Panc1 (cell line): ENCODE measurements at regions not wholly inside any gene's neighbourhood (a gene's known extent, or its start where the extent isn't known, plus 50 kb on each side); places are given as distances from the start of the nearest gene placed in this dataset.

Experiments
- ATAC-seq: fragments of 200-7000 bp; cut with Tn5 transposase; 2 replicates; pipeline ENCODE4 v1.9.1; 2020; ENCODE audit warnings: mild to moderate bottlenecking, moderate library complexity
- BruUV-seq: library from RNA; stranded (reverse); fragments of 400-500 nt; replicated peaks from 2 replicates; lab custom pipeline; 2021; lab: Mats Ljungman, UMichigan
- CTCF ChIA-PET: fragments of 300-600 bp; sonication (Branson Sonifier 250); formaldehyde crosslinking; loops from one replicate; lab custom pipeline; 2022; ENCODE audit warnings: antibody characterized with exemption; lab: Charles Lee
- POLR2A ChIA-PET: fragments of 300-600 bp; sonication (Branson Sonifier 250); formaldehyde crosslinking; loops from one replicate; lab custom pipeline; 2022; ENCODE audit warnings: antibody characterized with exemption; lab: Charles Lee
- DNase-seq: peaks from one replicate; pipeline ENCODE4 v3.0.0-alpha.2; 2010; ENCODE audit warnings: low read depth, low spot score
- H3K27ac ChIP-seq: 2 replicates; pipeline ENCODE4 v1.5.1; 2011; ENCODE audit warnings: mild to moderate bottlenecking, low read length, inconsistent platforms
- H3K27me3 ChIP-seq: fragments of 200-500 bp; sonication (Bioruptor generic); 2 replicates; pipeline ENCODE4 v1.6.0; 2014; ENCODE audit warnings: low read length, inconsistent platforms; ENCODE audit not compliant: control insufficient read depth, insufficient read depth
- H3K36me3 ChIP-seq: fragments of 200-500 bp; sonication (Bioruptor generic); 2 replicates; pipeline ENCODE4 v1.5.1; 2014; ENCODE audit warnings: inconsistent platforms, mild to moderate bottlenecking, low read length, moderate library complexity; ENCODE audit not compliant: control insufficient read depth, insufficient read depth
- H3K4me1 ChIP-seq: 2 replicates; pipeline ENCODE4 v1.5.1; 2011; ENCODE audit warnings: inconsistent platforms, mild to moderate bottlenecking, low read length, moderate library complexity; ENCODE audit not compliant: control insufficient read depth, insufficient read depth
- H3K4me3 ChIP-seq, 2 experiments: 2 replicates each; pipeline ENCODE4 v1.5.1; 2011 to 2012; ENCODE audit warnings: low read depth in 2 of 2, low read length in 2 of 2, mild to moderate bottlenecking in 2 of 2, inconsistent platforms in 1 of 2, moderate library complexity in 1 of 2
- H3K9me3 ChIP-seq: fragments of 200-500 bp; sonication (Bioruptor generic); 2 replicates; pipeline ENCODE4 v1.5.1; 2014; ENCODE audit warnings: low read depth, mild to moderate bottlenecking, inconsistent platforms, low read length, moderate library complexity; ENCODE audit not compliant: control insufficient read depth, insufficient read depth
- POLR2AphosphoS5 ChIP-seq: IDR thresholded peaks from 2 replicates; pipeline ENCODE4 v1.6.1; 2012; ENCODE audit warnings: mild to moderate bottlenecking, low read depth, low read length, moderate library complexity
- SIN3A ChIP-seq: IDR thresholded peaks from 2 replicates; pipeline ENCODE4 v1.6.1; 2012; ENCODE audit warnings: low read depth, mild to moderate bottlenecking, low read length, moderate library complexity, borderline replicate concordance; ENCODE audit not compliant: insufficient read depth
- TCF7L2 ChIP-seq: IDR thresholded peaks from 2 replicates; pipeline ENCODE4 v1.6.1; 2011; ENCODE audit warnings: mild to moderate bottlenecking, low read depth, low read length, inconsistent platforms
- in situ Hi-C: cut with HindIII; loops from 2 replicates; pipeline ENCODE4 v1.10.0; 2016; ENCODE audit warnings: low sequenced_read_pairs, low pct_unique_long_range_greater_than_20kb
- intact Hi-C: fragments of 100-400 bp; cut with micrococcal nuclease; formaldehyde crosslinking; loops from one replicate; pipeline ENCODE4 v1.10.0; 2022; ENCODE audit not compliant: unreplicated experiment
- TF ChIP-seq, protein P1 (sequence below): fragments of 450-650 bp; IDR thresholded peaks from 2 replicates; pipeline ENCODE4 v1.5.1; 2017; ENCODE audit warnings: mild to moderate bottlenecking
- TF ChIP-seq, protein P2 (sequence below), 2 experiments: IDR thresholded peaks; 2 replicates each; pipeline ENCODE4 v1.6.1; 2011 to 2012; ENCODE audit warnings: low read depth in 2 of 2, control low read depth in 1 of 2, low read length in 1 of 2, mild to moderate bottlenecking in 1 of 2, moderate library complexity in 1 of 2; ENCODE audit not compliant: insufficient read depth in 1 of 2

DNA sequence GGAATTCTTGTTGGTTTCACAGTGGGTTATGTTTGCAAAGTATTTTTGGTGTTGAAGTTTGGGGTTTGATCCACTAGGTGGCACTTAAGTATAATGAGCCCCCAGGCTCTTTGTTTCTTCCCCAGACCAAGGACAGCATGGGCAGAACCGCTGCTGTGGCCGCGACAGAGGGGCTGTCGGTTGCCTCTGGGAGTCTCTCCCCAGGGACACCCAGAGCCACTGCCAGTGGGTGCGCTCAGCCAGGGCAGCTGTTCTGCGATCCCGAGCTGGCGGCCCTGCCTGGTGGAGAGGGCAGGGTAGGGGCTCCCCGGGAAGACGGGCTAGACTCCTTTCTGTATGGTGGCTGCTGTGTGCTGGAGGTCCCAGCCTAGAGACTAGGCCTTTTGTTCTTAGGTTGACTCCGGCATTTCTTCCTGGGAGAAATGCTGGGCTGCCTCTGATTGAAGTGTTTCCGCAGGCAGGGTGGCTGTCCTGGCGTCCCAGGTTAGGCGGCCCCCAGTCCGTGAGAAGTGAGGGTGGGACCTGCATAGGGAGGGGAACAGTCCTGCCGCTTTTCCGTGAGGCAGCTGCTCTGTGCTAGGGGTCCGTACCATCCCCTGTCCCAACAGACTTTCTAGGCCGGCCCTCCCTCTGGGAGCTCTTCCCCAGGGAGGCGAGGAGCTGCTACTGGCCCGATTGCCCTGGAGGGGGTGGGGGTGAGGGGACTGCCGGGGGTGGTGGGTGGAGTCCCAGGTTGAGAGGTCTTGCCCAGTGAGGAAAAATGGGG is 253.1 kb upstream of the PELI2 start:
- Histone ChIP-seq H3K4me1 (no peaks in the 10 kb centered on the region), H3K27ac (no peak overlapping the region), H3K9me3 (no peaks in the 10 kb centered on the region), H3K36me3 (no peaks in the 10 kb centered on the region), H3K4me3 (no peak overlapping the region), H3K27me3 (no peaks in the 10 kb centered on the region)
- BruUV-seq, result no TSS peak
- DNase-seq (no peak), ATAC-seq (no peak)
- TF ChIP-seq, protein P1, sequence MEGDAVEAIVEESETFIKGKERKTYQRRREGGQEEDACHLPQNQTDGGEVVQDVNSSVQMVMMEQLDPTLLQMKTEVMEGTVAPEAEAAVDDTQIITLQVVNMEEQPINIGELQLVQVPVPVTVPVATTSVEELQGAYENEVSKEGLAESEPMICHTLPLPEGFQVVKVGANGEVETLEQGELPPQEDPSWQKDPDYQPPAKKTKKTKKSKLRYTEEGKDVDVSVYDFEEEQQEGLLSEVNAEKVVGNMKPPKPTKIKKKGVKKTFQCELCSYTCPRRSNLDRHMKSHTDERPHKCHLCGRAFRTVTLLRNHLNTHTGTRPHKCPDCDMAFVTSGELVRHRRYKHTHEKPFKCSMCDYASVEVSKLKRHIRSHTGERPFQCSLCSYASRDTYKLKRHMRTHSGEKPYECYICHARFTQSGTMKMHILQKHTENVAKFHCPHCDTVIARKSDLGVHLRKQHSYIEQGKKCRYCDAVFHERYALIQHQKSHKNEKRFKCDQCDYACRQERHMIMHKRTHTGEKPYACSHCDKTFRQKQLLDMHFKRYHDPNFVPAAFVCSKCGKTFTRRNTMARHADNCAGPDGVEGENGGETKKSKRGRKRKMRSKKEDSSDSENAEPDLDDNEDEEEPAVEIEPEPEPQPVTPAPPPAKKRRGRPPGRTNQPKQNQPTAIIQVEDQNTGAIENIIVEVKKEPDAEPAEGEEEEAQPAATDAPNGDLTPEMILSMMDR, result peak; percentile 29; the same call in 1 of the 2 replicates
- no peak for TF ChIP-seq TCF7L2
- intact Hi-C loops, result no loop called here
- ChIA-PET CTCF (no interaction called here), POLR2A (no interaction called here)
- in situ Hi-C loops, result no loop called here

DNA sequence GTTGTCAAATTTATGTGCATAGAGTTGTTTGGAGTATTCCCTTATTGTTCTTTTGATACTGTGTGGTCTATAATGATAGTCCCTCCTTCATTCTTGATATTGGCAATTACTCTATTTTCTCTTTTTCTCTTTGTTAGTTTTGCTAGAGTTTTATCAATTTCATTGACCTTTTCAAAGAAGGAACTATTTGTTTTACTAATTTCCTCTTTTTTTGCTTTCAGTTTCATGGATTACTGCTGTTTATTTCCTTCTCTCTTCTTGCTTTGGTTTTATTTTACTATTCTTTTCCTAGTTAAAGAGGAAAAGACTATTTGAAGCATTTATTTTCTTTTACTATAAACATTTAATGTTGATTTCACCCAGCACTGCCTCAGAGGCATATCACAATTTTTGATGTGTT is 250.9 kb upstream of the PELI2 start:
- ChIA-PET POLR2A (no interaction called here), CTCF (no interaction called here)
- Histone ChIP-seq H3K27me3 (no peaks in the 10 kb centered on the region), H3K4me3 (no peak overlapping the region), H3K27ac (no peak overlapping the region), H3K9me3 (no peaks in the 10 kb centered on the region), H3K36me3 (no peaks in the 10 kb centered on the region), H3K4me1 (no peaks in the 10 kb centered on the region)
- intact Hi-C loops, result no loop called here
- DNase-seq, result no peak
- TF ChIP-seq POLR2AphosphoS5 (no peak), TCF7L2 (no peak), SIN3A (no peak)
- TF ChIP-seq, protein P2, sequence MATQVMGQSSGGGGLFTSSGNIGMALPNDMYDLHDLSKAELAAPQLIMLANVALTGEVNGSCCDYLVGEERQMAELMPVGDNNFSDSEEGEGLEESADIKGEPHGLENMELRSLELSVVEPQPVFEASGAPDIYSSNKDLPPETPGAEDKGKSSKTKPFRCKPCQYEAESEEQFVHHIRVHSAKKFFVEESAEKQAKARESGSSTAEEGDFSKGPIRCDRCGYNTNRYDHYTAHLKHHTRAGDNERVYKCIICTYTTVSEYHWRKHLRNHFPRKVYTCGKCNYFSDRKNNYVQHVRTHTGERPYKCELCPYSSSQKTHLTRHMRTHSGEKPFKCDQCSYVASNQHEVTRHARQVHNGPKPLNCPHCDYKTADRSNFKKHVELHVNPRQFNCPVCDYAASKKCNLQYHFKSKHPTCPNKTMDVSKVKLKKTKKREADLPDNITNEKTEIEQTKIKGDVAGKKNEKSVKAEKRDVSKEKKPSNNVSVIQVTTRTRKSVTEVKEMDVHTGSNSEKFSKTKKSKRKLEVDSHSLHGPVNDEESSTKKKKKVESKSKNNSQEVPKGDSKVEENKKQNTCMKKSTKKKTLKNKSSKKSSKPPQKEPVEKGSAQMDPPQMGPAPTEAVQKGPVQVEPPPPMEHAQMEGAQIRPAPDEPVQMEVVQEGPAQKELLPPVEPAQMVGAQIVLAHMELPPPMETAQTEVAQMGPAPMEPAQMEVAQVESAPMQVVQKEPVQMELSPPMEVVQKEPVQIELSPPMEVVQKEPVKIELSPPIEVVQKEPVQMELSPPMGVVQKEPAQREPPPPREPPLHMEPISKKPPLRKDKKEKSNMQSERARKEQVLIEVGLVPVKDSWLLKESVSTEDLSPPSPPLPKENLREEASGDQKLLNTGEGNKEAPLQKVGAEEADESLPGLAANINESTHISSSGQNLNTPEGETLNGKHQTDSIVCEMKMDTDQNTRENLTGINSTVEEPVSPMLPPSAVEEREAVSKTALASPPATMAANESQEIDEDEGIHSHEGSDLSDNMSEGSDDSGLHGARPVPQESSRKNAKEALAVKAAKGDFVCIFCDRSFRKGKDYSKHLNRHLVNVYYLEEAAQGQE (IDR thresholded peaks at IDR 0.05; ENCODE audit: insufficient read depth in 1 of 2, low read depth in 2 of 2, low read length in 1 of 2), result no peak
- TF ChIP-seq, protein P1, result no peak
- in situ Hi-C loops, result no loop called here
- ATAC-seq, result no peak
- BruUV-seq, result no TSS peak
